Neural cell (in vitro differentiated cells): ENCODE measurements at regions not wholly inside any gene's neighbourhood (a gene's known extent, or its start where the extent isn't known, plus 50 kb on each side); places are given as distances from the start of the nearest gene placed in this dataset.

Experiments
- H2AFZ ChIP-seq: fragments of 200-600, 300-800 bp; sonication (generic), shearing (Covaris generic); 2 replicates; pipeline ENCODE4 v1.6.0; 2014; ENCODE audit warnings: low read depth, mild to moderate bottlenecking, antibody characterized with exemption, low read length, moderate library complexity
- H3F3A ChIP-seq: fragments of 200-600 bp; shearing (Covaris generic); 2 replicates; pipeline ENCODE4 v1.6.1; 2016; ENCODE audit warnings: mild to moderate bottlenecking, moderate library complexity, mixed read lengths, antibody characterized with exemption, low read length; ENCODE audit not compliant: insufficient read depth, poor library complexity, severe bottlenecking
- H3K27ac ChIP-seq: fragments of 200-600, 300-800 bp; sonication (generic), shearing (Covaris generic); 2 replicates; pipeline ENCODE4 v1.5.1; 2014; ENCODE audit warnings: mild to moderate bottlenecking, low read length, moderate library complexity
- H3K27me3 ChIP-seq: fragments of 300-800, 200-600 bp; sonication (generic), shearing (Covaris generic); 2 replicates; pipeline ENCODE4 v1.6.0; 2014; ENCODE audit warnings: mild to moderate bottlenecking, low read depth, low read length, moderate library complexity; ENCODE audit not compliant: insufficient read depth
- H3K36me3 ChIP-seq: fragments of 300-800, 200-600 bp; sonication (generic), shearing (Covaris generic); 2 replicates; pipeline ENCODE4 v1.5.1; 2014; ENCODE audit warnings: mild to moderate bottlenecking, antibody characterized with exemption, low read length, moderate library complexity; ENCODE audit not compliant: insufficient read depth
- H3K4me2 ChIP-seq: fragments of 300-800, 200-600 bp; sonication (generic), shearing (Covaris generic); 2 replicates; pipeline ENCODE4 v1.6.0; 2014; ENCODE audit warnings: mild to moderate bottlenecking, low read length
- H3K4me3 ChIP-seq: fragments of 300-800, 200-600 bp; sonication (generic), shearing (Covaris generic); 2 replicates; pipeline ENCODE4 v1.5.1; 2014; ENCODE audit warnings: mild to moderate bottlenecking, low read length, moderate library complexity
- H3K79me2 ChIP-seq: fragments of 200-600 bp; shearing (Covaris generic); replicated peaks from 2 replicates; pipeline ENCODE4 v1.6.0; 2014; ENCODE audit warnings: mild to moderate bottlenecking, low read length, moderate library complexity; ENCODE audit not compliant: insufficient read depth
- H3K9ac ChIP-seq: fragments of 300-800, 200-600 bp; sonication (generic), shearing (Covaris generic); 2 replicates; pipeline ENCODE4 v1.6.1; 2016; ENCODE audit warnings: mild to moderate bottlenecking, low read length, mixed read lengths
- H3K9me2 ChIP-seq: fragments of 200-600 bp; shearing (Covaris generic); 2 replicates; pipeline ENCODE4 v1.6.1; 2016; ENCODE audit warnings: mild to moderate bottlenecking, low read length, mixed read lengths; ENCODE audit not compliant: insufficient read depth
- H3K9me3 ChIP-seq: fragments of 200-600, 300-800 bp; sonication (generic), shearing (Covaris generic); 2 replicates; pipeline ENCODE4 v1.6.1; 2016; ENCODE audit warnings: mild to moderate bottlenecking, mixed run types, low read length, moderate library complexity, mixed read lengths
- H4K20me1 ChIP-seq: fragments of 200-600 bp; shearing (Covaris generic); 2 replicates; pipeline ENCODE4 v1.6.1; 2016; ENCODE audit warnings: mild to moderate bottlenecking, mixed run types; ENCODE audit not compliant: insufficient read depth
- CTCF ChIP-seq: fragments of 450-650 bp; IDR thresholded peaks from 2 replicates; pipeline ENCODE4 v1.5.1; 2014; ENCODE audit warnings: antibody characterized with exemption, mild to moderate bottlenecking, moderate library complexity; ENCODE audit not compliant: poor library complexity, severe bottlenecking
- EP300 ChIP-seq: fragments of 450-650 bp; conservative IDR thresholded peaks from 2 replicates; pipeline ENCODE4 v1.6.1; 2014; ENCODE audit warnings: antibody characterized with exemption, mild to moderate bottlenecking, moderate library complexity; ENCODE audit not compliant: poor library complexity, severe bottlenecking
- EZH2 ChIP-seq: fragments of 200-600, 300-800 bp; shearing (Covaris generic), sonication (generic); IDR thresholded peaks from 2 replicates; pipeline ENCODE4 v1.6.1; 2014; ENCODE audit warnings: antibody characterized with exemption, low read length, borderline replicate concordance, mild to moderate bottlenecking; ENCODE audit not compliant: insufficient read depth, poor library complexity, severe bottlenecking
- MXI1 ChIP-seq: fragments of 450-650 bp; conservative IDR thresholded peaks from 2 replicates; pipeline ENCODE4 v1.6.1; 2014; ENCODE audit warnings: antibody characterized with exemption, mild to moderate bottlenecking; ENCODE audit not compliant: poor library complexity, severe bottlenecking
- POLR2AphosphoS5 ChIP-seq: IDR thresholded peaks from 2 replicates; pipeline ENCODE4 v1.6.1; 2012
- RAD21 ChIP-seq: fragments of 450-650 bp; conservative IDR thresholded peaks from 2 replicates; pipeline ENCODE4 v1.6.1; 2014; ENCODE audit warnings: antibody characterized with exemption, mild to moderate bottlenecking, moderate library complexity
- REST ChIP-seq: IDR thresholded peaks from 2 replicates; pipeline ENCODE4 v1.6.1; 2012; ENCODE audit warnings: borderline replicate concordance
- SMC3 ChIP-seq: fragments of 450-650 bp; conservative IDR thresholded peaks from 2 replicates; pipeline ENCODE4 v1.6.1; 2014; ENCODE audit warnings: antibody characterized with exemption, mild to moderate bottlenecking, moderate library complexity; ENCODE audit not compliant: poor library complexity
- TAF1 ChIP-seq: IDR thresholded peaks from 2 replicates; pipeline ENCODE4 v1.6.1; 2012; ENCODE audit warnings: low read depth

GRCh38 chr6:88268508-88268907, 102.4 kb upstream of the CNR1 start:
- Histone ChIP-seq H2AFZ (no peak overlapping the region), H3K4me3 (no peak overlapping the region), H3K4me2 (no peak overlapping the region), H3K9me3 (no peaks in the 10 kb centered on the region), H4K20me1 (no peaks in the 10 kb centered on the region), H3K36me3 (no peaks in the 10 kb centered on the region), H3F3A (no peaks in the 10 kb centered on the region), H3K9ac (no peak overlapping the region), H3K27me3 (no peaks in the 10 kb centered on the region), H3K79me2 (no peaks in the 10 kb centered on the region), H3K9me2 (no peaks in the 10 kb centered on the region), H3K27ac (no peak overlapping the region)
- TF ChIP-seq REST: peak; percentile 85
- no peak for TF ChIP-seq RAD21
- no peak for TF ChIP-seq MXI1

GRCh38 chr6:88266126-88266525, 100.0 kb upstream of the CNR1 start:
- Histone ChIP-seq H3K4me2 (no peak overlapping the region), H3F3A (no peaks in the 10 kb centered on the region), H3K27ac (no peak overlapping the region), H3K9me3 (no peaks in the 10 kb centered on the region), H3K9ac (no peak overlapping the region), H3K27me3 (no peaks in the 10 kb centered on the region), H4K20me1 (no peaks in the 10 kb centered on the region), H3K79me2 (no peaks in the 10 kb centered on the region), H3K4me3 (no peak overlapping the region), H3K9me2 (no peaks in the 10 kb centered on the region), H3K36me3 (no peaks in the 10 kb centered on the region), H2AFZ (no peak overlapping the region)
- TF ChIP-seq CTCF (no peak), EP300 (no peak), REST (no peak), SMC3 (no peak), TAF1 (no peak), RAD21 (no peak), POLR2AphosphoS5 (no peak), MXI1 (no peak), EZH2 (no peak)
